Right forelimb (tissue), 1 donor: ENCODE measurements at regions not wholly inside any gene's neighbourhood (a gene's known extent, or its start where the extent isn't known, plus 50 kb on each side); places are given as distances from the start of the nearest gene placed in this dataset.
"Not testable (repeated sequence)": the region's sequence is repeated elsewhere in the genome, so short reads cannot be mapped to it uniquely, and the experiment has no call there.

ENCODE experiments used
- DNase-seq: peaks from one replicate; pipeline ENCODE4 v3.0.0-alpha.2; 2018

GRCh38 chr7:97381815-97382554, 264.5 kb downstream of the SDHAF3 start:
- no peak for DNase-seq

GRCh38 chr7:97390052-97390451, 272.6 kb downstream of the SDHAF3 start:
- DNase-seq: no peak

DNA sequence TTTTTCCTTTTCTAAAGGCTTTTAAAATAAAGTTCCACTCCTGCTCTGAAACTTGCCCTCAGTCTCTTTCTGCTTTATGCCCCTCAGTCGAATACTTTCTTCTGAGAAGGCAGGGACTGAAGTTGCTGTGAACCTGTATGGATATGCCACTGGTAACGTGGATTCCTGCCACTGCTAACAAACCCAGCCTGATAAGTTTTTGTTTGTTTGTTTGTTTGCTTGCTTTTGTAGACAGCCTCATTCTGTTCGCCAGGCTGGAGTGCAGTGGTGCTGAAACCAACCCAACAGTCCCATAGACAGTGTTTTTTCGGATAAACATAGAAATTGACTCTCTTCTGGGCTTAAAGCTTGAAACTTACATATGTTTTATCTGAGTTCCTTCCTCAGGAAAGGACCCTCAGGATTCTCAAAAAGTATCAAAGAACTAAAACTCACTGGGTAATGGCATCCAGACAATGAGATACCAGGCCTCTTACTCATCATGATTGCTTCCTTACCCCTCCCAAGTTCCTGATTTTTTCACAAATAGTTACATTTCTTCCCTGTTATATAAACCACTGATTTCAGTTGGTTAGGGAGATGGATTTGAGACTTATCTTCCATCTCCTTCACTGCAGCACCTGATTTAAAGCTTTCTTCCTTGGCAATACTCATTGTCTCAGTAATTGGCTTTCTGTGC, 273.6 kb downstream of the SDHAF3 start:
- DNase-seq: no peak

- no peak for DNase-seq
Measured at GRCh38 chr7:97401398-97401797, 283.9 kb downstream of the SDHAF3 start.

GRCh38 chr7:97405835-97406234, 288.3 kb downstream of the SDHAF3 start:
- DNase-seq: no peak

GRCh38 chr7:97407106-97407505, 289.6 kb downstream of the SDHAF3 start:
- no peak for DNase-seq

- DNase-seq: no peak
Measured at GRCh38 chr7:97409346-97409745, 291.8 kb downstream of the SDHAF3 start.

DNA sequence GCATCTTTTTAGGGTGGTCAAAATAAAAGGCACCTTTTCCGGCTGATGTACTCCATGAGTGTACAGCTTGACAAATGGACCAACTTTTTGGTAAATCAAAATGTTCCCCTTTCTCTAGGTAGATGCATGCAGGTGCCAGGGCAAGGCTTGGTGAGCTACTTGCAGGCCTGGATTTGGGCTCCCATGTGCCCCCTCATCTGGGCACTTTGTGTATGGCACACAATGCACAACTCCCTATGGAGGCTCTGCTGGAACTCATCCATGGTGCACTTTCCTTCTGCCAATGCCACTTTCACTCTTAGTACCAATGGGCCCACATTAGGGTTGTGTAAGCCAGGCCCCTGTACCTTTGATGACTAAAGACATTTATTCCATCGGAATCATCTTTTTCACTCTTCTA, 300.8 kb downstream of the SDHAF3 start:
- DNase-seq: no peak

- DNase-seq: no peak
Measured at GRCh38 chr7:97419898-97420297, 302.4 kb downstream of the SDHAF3 start.

DNA sequence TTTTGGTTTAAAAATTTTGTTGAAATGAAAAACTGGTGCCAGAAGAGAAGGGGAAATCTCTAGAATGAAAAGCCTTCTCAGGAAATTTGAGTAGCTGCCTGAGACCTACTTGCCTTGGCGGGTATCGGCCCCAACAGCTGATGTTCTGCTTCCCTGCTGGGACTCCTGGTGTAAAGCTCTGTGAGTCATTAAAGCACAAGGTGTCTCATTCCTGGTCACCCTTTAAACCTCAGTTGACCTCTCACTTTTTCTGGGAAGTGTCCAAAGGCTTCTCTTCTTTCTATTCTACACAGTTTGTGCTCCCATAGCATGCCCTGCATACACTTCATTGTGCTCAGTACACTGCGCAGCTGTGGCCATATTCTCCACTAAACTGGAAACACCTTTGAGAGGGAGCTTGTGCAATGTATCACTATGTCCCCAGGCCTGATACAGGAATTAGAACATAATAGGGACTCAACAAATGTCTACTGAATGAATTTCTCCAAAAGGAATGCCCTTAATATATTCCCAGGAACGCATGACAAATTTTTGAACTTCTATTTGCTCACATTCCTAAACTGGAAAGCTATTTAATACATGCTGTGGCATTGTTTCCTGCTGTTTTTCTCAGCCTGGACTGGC, 303.9 kb downstream of the SDHAF3 start:
- DNase-seq: no peak

DNA sequence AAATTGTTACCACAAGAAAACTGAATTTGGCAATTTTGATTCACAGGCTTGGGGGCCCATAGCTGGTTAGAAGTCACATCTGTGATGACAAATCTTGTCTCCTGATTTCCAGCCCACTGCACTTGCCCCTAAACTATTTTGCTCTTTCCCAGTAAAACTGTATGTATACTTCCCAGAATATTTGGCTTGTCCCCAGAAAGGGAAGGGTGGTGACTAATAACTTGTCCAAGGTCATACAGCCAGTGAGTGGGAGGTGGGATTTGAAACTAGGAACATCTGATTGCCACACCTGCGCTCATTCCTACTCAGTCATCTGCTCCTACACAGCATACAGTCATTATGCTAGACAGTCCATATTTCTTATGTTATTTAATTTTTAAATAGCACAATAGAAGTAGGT, 304.5 kb downstream of the SDHAF3 start:
- DNase-seq: no peak

- DNase-seq: no peak
Measured at GRCh38 chr7:97430006-97430405, 301.9 kb upstream of the TAC1 start.

DNA sequence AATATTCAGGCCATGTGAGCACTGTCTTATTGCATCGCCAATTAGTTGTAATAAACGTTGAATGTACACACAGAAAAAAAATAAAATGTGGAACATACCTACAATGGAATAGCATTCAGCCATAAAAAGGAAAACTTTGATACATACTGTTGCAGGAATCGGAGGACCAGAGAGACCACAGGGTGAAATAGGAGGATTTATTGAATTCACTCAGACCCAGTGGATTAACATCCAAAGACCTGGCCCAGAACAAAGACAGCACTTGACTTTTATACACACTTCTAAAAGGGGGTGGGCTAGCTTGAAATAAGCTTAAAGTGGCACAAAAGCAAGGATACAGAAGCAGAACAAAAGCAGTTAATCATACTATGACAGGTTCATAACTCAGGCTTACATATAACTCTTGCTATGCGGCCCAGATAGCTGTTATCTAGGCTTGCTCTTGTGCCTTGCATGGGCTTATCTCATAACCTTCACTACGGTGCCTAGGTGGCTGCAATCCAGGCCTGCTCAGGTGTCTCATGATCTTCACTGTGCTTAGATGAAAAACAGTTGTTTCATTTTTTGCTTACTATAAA, 292.2 kb upstream of the TAC1 start:
- DNase-seq: no peak

DNA sequence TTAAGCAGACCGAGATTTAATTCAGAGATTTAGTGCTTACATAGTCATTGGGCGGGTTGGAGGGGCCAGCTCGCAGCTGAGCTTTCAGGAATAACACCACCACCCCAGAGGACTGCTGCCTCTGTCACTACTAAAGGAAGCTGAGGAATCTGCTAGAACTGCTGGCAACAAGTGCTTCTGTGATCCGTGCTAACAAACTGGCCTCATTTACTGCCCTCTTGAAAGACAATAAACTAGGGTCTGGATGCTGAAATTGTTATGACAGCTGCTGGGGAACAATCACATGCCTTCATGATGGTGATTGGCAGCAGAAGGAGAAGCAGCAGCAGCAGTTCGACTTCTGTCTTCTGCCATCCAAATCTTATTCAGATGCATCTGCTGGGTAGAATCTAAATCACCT, 285.5 kb upstream of the TAC1 start:
- no peak for DNase-seq

DNA sequence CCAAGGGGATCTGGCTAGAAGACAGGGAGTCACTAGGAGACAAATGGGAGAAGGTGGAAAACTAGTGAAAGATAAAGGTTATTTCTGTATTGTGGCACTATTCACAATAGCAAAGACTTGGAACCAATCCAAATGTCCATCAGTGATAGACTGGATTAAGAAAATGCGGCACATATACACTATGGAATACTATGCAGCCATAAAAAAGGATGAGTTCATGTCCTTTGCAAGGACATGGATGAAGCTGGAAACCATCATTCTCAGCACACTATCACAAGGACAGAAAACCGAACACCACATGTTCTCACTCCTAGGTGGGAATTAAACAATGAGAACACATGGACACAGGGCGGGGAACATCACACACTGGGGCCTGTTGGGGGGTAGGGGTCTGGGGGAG, 282.4 kb upstream of the TAC1 start:
- not testable (repeated sequence) for DNase-seq

DNA sequence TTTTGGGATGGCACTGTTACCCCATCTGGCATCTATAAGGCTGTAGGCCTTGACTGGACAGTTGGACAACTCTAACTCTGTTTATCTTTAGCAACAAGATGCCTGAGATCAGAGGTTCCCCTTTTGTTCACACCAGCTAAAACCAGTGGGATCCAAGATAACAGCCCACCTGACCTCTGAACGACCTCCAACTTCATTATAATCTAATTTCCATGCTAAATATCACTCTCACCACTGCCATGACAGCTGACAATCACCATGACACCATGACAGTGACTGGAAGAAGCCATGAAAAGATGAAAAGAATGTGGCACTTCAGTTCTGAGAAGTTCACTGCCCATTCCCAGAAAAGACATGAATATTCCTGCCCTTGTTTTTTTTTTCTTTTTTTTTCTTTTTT, 281.4 kb upstream of the TAC1 start:
- no peak for DNase-seq

- no peak for DNase-seq
Measured at GRCh38 chr7:97454636-97455035, 277.2 kb upstream of the TAC1 start.

DNA sequence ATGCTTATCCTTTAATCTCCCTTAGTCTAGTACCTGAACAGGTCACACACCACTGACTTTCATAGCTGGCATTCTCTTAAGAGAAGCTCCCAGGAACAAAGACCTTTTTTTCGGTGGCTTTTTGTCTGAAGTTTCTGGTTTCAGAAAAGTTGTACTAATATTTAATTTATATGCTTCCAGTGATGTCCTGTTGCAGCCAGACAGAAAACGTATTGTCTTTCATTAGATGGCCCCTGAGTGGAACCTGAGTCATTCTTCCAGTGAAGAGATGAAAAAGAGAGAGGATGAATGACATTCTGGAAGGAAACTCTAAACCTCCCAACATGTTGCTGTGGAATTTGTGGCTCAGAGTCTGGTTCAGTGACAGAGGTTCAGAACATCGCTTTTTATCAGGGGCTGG, 274.8 kb upstream of the TAC1 start:
- DNase-seq: no peak

DNA sequence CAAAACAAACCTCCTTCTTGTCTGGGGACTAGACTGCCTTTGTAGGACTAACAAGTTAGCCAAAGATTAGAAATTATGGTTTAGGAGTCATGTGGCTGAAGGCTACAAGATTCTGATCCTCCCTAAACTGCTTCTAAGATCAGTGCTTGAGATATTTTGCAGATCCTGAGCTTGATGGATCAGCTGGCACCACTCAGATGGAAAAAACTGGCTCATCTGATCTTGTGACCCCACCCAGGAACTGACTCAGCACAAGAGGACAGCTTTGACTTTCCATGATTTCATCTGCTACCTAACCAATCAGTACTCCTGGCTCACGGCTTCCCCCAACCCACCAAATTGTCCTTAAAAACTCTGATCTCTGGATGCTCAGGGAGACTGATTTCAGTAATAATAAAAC, 271.5 kb upstream of the TAC1 start:
- DNase-seq: no peak

DNA sequence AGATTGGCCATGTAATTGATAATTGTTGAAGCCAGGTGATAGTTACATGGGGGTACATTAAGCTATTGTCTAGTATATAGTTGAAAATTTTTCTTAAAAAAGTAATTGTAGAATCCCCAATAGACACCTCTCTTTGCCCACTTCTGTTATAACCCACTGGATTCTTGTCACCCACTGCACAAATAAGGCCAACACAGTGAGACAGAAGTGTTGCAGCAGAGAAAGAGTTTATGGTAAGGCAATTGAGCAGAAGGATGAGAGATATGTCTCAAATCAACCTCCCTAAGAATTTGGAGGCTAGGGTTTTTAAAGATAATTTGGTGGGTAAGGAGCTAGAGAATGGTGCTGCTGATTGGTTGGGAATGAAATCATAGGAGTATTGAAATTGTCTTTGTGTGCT, 270.3 kb upstream of the TAC1 start:
- DNase-seq: no peak

DNA sequence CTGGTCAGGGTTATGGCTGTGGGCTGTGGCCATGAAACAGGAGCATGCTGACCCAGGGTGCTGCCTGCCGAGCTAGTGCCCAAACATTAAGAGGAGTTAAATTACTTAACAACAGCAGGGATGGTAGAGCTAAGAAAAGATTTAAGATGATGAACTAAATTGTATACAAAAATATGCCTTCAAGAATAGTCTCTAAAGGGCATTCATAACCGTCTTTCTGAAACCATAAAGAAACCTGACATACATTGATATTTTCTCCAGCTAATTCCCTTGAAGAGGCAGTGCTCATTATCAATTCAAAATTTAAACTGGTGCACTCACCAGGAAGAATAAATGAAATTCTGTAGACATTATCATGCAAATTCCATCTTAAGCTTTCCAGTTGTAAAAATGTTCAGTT, 265.8 kb upstream of the TAC1 start:
- DNase-seq: no peak

DNA sequence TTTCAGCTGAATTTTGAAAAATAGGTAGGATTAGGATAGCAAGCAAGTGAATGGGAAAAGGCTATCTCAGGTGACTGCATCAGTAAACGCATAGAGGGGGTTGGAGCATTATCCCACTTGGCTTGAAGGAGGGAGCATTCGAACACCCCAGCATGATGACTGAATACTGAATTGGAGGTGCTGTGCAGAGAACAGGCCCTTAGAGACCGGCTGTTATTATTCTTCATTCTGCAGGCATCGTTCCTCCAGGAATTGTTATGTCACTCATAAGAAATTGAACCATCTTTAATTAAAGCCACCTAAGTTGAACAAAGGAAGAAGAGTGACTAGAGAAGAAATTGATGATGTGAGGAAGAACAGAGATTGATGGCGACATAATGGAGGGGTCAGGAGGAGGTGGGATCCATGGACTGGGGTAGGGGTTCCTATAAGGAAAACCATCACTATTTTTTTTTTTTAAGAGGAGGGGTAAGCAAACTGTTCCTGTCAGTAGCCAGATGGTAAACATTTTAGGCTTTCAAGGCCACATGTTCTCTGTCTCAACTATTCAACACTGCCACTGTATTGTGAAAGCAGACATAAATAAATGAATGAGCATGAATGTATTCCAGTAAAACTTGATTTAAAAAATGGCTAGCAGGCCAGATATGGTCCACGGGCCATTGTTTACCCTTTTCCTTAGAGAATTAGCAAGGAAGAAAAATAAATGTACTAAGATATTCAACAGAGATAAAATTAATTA, 264.7 kb upstream of the TAC1 start:
- no peak for DNase-seq

DNA sequence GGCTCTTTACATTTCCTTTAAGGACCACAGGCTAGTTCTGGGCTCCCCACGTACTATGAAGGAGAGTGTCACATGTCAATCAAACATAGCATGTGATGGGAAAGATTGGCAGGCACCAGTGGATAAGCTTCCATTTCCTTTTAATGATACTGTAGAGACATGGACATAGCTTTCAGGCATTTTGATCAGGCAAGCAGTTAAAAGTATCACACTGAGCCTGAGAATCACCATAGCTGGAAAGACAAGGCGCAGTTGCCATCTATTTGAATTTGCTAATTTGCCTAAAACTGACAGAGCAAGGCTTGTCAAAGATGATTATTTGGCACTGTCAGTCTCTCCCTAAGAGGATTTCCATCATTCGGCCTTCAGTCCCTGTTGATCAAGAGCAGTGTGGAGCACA, 263.4 kb upstream of the TAC1 start:
- no peak for DNase-seq
